ENCODE measurements at regions not wholly inside any gene's neighbourhood (a gene's known extent, or its start where the extent isn't known, plus 50 kb on each side); places are given as distances from the start of the nearest gene placed in this dataset.

- TF ChIP-seq, protein P1, sequence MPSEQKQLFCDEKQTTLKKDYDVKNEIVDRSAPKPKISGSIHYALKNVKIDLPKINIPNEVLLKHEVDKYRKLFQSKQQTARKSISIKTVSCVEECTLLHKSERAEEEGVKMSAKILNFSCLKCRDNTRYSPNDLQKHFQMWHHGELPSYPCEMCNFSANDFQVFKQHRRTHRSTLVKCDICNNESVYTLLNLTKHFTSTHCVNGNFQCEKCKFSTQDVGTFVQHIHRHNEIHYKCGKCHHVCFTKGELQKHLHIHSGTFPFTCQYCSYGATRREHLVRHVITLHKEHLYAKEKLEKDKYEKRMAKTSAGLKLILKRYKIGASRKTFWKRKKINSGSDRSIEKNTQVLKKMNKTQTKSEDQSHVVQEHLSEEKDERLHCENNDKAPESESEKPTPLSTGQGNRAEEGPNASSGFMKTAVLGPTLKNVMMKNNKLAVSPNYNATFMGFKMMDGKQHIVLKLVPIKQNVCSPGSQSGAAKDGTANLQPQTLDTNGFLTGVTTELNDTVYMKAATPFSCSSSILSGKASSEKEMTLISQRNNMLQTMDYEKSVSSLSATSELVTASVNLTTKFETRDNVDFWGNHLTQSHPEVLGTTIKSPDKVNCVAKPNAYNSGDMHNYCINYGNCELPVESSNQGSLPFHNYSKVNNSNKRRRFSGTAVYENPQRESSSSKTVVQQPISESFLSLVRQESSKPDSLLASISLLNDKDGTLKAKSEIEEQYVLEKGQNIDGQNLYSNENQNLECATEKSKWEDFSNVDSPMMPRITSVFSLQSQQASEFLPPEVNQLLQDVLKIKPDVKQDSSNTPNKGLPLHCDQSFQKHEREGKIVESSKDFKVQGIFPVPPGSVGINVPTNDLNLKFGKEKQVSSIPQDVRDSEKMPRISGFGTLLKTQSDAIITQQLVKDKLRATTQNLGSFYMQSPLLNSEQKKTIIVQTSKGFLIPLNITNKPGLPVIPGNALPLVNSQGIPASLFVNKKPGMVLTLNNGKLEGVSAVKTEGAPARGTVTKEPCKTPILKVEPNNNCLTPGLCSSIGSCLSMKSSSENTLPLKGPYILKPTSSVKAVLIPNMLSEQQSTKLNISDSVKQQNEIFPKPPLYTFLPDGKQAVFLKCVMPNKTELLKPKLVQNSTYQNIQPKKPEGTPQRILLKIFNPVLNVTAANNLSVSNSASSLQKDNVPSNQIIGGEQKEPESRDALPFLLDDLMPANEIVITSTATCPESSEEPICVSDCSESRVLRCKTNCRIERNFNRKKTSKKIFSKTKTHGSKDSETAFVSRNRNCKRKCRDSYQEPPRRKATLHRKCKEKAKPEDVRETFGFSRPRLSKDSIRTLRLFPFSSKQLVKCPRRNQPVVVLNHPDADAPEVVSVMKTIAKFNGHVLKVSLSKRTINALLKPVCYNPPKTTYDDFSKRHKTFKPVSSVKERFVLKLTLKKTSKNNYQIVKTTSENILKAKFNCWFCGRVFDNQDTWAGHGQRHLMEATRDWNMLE (tag by site-specific recombination; conservative IDR thresholded peaks at IDR 0.05; ENCODE audit: low read depth), result no peak
- peak; percentile 72 for TF ChIP-seq ZIC2 (tag by site-specific recombination; IDR thresholded peaks at IDR 0.05)
These were observed 437.0 kb downstream of the ZNF608 start (continued) for GRCh38 chr5:124309241-124309980.

DNA sequence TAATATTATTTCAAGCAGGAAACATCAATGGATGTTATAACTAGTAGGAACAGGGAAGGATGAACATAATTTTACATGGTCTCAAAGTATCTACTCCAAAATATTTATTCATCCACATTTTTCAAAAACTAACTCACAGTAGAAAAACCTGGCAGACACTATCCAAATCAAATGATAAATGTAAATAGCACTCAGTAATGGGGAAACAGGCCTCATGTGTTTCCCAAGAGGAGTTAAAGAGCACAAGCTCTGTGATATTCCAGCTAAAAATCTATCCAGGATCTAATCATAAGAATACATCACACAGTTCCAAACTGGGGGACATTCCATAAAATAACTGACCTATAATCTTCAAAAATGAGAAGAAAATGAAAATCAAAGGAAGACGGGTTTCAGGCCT lies 443.1 kb downstream of the ZNF608 start:
- no peak overlapping the region for H3K4me3 ChIP-seq (ENCODE audit: low read depth, low read length)
- ChIA-PET POLR2A (interaction anchor here (0.5 kb wide), 1 partner anchor 1149 kb away, joined by 3 read pairs; no protein-coding TSS in a partner anchor), CTCF (interaction anchor here (0.6 to 1.1 kb wide), 3 partner anchors 9 to 1713 kb away, joined by 4 read pairs; no protein-coding TSS in a partner anchor)
- H3K4me1 ChIP-seq (ENCODE audit: control insufficient read depth, insufficient read depth, low read length), result no peaks in the 10 kb centered on the region
- H3K36me3 ChIP-seq (ENCODE audit: control insufficient read depth in 2 of 2, insufficient read depth in 1 of 2, low read length in 2 of 2), result no peaks in the 10 kb centered on the region
- no peak for TF ChIP-seq ZNF433 (tag by site-specific recombination; IDR thresholded peaks at IDR 0.05; ENCODE audit: low read depth)
- H3K9me3 ChIP-seq (ENCODE audit: control insufficient read depth, insufficient read depth, low read depth, low read length), result no peaks in the 10 kb centered on the region
- no peak overlapping the region for H3K27ac ChIP-seq (ENCODE audit: extremely low read depth, low read depth, low read length)

DNA sequence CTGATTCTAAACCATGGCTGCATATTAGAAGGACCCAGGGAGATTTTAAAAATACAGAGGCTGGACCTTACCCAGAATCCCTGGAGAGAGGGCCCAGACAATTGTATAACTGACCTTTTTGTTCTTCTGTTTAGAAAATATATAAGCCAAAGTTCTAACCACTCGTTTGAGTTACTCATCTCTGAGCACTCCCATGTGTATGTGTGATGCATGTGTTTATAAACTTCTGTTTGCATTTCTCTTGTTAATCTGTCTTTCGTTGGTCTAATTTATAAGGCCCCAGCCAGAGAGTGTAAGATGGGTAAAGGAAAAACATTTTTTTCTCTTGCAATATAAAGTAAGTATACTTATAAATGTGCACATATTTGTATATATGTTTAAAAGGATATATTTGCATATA lies 443.9 kb downstream of the ZNF608 start:
- no peaks in the 10 kb centered on the region for H3K36me3 ChIP-seq (ENCODE audit: control insufficient read depth in 2 of 2, insufficient read depth in 1 of 2, low read length in 2 of 2)
- CTCF ChIA-PET, result interaction anchor here (1.1 kb wide), 1 partner anchor 9 kb away, joined by 4 read pairs; no protein-coding TSS in a partner anchor
- H3K4me3 ChIP-seq (ENCODE audit: low read depth, low read length), result no peak overlapping the region
- POLR2A ChIA-PET, result no interaction called here
- TF ChIP-seq ZSCAN16 (tag by site-specific recombination; IDR thresholded peaks at IDR 0.05) (no peak), RBAK (tag by site-specific recombination; IDR thresholded peaks at IDR 0.05) (no peak), GLI4 (tag by site-specific recombination; IDR thresholded peaks at IDR 0.05) (no peak), ZNF184 (tag by site-specific recombination; IDR thresholded peaks at IDR 0.05) (no peak), SP2 (tag by site-specific recombination; IDR thresholded peaks at IDR 0.05) (no peak)
- TF ChIP-seq, protein P2, sequence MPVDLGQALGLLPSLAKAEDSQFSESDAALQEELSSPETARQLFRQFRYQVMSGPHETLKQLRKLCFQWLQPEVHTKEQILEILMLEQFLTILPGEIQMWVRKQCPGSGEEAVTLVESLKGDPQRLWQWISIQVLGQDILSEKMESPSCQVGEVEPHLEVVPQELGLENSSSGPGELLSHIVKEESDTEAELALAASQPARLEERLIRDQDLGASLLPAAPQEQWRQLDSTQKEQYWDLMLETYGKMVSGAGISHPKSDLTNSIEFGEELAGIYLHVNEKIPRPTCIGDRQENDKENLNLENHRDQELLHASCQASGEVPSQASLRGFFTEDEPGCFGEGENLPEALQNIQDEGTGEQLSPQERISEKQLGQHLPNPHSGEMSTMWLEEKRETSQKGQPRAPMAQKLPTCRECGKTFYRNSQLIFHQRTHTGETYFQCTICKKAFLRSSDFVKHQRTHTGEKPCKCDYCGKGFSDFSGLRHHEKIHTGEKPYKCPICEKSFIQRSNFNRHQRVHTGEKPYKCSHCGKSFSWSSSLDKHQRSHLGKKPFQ (tag by site-specific recombination; IDR thresholded peaks at IDR 0.05), result no peak
- TF ChIP-seq, protein P3, sequence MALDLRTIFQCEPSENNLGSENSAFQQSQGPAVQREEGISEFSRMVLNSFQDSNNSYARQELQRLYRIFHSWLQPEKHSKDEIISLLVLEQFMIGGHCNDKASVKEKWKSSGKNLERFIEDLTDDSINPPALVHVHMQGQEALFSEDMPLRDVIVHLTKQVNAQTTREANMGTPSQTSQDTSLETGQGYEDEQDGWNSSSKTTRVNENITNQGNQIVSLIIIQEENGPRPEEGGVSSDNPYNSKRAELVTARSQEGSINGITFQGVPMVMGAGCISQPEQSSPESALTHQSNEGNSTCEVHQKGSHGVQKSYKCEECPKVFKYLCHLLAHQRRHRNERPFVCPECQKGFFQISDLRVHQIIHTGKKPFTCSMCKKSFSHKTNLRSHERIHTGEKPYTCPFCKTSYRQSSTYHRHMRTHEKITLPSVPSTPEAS (tag by site-specific recombination; IDR thresholded peaks at IDR 0.05), result no peak
- TF ChIP-seq, protein P4, sequence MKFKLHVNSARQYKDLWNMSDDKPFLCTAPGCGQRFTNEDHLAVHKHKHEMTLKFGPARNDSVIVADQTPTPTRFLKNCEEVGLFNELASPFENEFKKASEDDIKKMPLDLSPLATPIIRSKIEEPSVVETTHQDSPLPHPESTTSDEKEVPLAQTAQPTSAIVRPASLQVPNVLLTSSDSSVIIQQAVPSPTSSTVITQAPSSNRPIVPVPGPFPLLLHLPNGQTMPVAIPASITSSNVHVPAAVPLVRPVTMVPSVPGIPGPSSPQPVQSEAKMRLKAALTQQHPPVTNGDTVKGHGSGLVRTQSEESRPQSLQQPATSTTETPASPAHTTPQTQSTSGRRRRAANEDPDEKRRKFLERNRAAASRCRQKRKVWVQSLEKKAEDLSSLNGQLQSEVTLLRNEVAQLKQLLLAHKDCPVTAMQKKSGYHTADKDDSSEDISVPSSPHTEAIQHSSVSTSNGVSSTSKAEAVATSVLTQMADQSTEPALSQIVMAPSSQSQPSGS (tag by site-specific recombination; IDR thresholded peaks at IDR 0.05; ENCODE audit: low read depth), result no peak
- TF ChIP-seq, protein P5, sequence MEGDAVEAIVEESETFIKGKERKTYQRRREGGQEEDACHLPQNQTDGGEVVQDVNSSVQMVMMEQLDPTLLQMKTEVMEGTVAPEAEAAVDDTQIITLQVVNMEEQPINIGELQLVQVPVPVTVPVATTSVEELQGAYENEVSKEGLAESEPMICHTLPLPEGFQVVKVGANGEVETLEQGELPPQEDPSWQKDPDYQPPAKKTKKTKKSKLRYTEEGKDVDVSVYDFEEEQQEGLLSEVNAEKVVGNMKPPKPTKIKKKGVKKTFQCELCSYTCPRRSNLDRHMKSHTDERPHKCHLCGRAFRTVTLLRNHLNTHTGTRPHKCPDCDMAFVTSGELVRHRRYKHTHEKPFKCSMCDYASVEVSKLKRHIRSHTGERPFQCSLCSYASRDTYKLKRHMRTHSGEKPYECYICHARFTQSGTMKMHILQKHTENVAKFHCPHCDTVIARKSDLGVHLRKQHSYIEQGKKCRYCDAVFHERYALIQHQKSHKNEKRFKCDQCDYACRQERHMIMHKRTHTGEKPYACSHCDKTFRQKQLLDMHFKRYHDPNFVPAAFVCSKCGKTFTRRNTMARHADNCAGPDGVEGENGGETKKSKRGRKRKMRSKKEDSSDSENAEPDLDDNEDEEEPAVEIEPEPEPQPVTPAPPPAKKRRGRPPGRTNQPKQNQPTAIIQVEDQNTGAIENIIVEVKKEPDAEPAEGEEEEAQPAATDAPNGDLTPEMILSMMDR (tag by site-specific recombination; IDR thresholded peaks at IDR 0.05), result no peak
- no peak overlapping the region for H3K27ac ChIP-seq (ENCODE audit: extremely low read depth, low read depth, low read length)
- H3K9me3 ChIP-seq (ENCODE audit: control insufficient read depth, insufficient read depth, low read depth, low read length), result no peaks in the 10 kb centered on the region
- H3K4me1 ChIP-seq (ENCODE audit: control insufficient read depth, insufficient read depth, low read length), result no peaks in the 10 kb centered on the region

Data from HEK293 (cell line).